Left cardiac atrium (tissue), 4 donors: ENCODE measurements at regions not wholly inside any gene's neighbourhood (a gene's known extent, or its start where the extent isn't known, plus 50 kb on each side); places are given as distances from the start of the nearest gene placed in this dataset.
"Not testable (repeated sequence)": the region's sequence is repeated elsewhere in the genome, so short reads cannot be mapped to it uniquely, and the experiment has no call there.

ENCODE experiments used
- ATAC-seq, 2 donors: fragments of 200-7000 bp; cut with Tn5 transposase; one replicate each; pipeline ENCODE4 v1.9.1; 2020; ENCODE audit warnings: mild to moderate bottlenecking in 2 of 2, moderate library complexity in 2 of 2
- DNase-seq: peaks from one replicate; pipeline ENCODE4 v3.0.0-alpha.2; 2020
- intact Hi-C, 2 donors: fragments of 100-400 bp; cut with DNase I; formaldehyde crosslinking; loops; one replicate each; pipeline versions ENCODE4 v1.14.1 to v1.15.1; 2022 to 2023
- donor health status: DM: no; HTN: yes; CAD: no.
- donor health status: DM: no; HTN: yes; CAD: no; lungs with severe emphysema.
- donor health status: DM: yes; HTN: yes; CAD: no.
- donor health status: Dilated cardiomyopathy.

GRCh38 chr7:138395763-138396162, 64.3 kb upstream of the TRIM24 start:
- intact Hi-C loops, result no loop called here
- DNase-seq (no peak), ATAC-seq (no peak)

DNA sequence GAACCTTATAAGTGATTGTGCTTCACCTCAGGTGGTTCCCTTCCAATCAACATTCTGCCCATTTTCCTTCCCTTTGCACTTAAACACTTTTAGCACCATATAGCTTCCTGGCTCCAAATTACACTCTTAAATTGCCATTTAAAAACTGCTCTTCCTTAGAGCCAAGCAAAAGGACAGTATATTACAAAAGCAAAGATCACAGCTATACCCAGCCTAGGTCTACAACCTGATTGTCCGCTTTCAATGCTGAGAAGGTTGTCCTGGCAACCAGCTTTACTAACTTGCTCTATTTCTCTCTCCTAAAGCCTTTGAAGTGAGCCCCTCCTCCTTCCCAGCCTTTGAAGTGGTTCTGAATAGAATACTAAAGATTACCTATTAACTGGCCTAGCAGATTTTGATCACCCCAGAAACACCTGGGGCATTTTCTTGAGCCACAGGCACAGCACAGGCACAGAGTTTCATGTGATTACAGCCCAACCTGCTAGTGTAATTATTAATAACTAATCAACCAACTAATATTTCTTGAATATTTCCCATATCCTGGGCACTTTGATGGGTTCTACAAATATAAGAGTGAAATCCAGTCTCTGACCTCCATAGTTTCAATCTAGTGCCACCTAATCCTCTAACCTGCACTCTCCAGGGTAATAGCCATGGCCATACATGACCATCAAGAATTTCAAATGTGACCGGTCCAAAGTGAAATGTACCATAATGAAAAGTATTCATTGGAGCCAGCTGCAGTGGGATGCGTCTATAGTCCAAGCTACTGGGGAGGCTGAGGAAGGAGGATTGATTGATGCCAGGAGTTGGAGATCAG, 63.6 kb upstream of the TRIM24 start:
- ATAC-seq (no peak), DNase-seq (no peak)
- intact Hi-C loops, result no loop called here

DNA sequence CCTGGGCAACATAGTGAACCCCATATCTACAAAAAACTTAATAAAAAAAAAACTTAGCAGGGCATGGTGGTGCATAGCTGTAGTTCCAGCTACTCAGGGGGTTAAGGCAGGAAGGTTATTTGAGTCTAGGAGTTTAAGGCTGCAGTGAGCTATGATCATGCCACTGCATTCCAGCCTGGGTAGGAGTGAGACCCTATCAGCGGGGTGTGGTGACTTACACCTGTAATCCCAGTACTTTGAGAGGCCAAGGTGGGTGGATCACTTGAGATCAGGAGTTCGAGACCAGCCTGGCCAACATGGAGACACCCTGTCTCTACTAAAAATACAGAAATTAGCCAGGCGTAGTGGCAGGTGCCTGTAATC, 63.0 kb upstream of the TRIM24 start:
- intact Hi-C loops, DNase-seq, ATAC-seq: not testable (repeated sequence)

GRCh38 chr7:138398857-138399256, 61.2 kb upstream of the TRIM24 start:
- ATAC-seq, result no peak
- DNase-seq, result no peak
- intact Hi-C loops, result no loop called here

GRCh38 chr7:138400400-138400886, 59.6 kb upstream of the TRIM24 start:
- ATAC-seq, result no peak
- intact Hi-C loops, result no loop called here

GRCh38 chr7:138402749-138403148, 57.3 kb upstream of the TRIM24 start:
- DNase-seq (no peak), ATAC-seq (no peak)
- intact Hi-C loops, result no loop called here

More at GRCh38 chr7:138400400-138400886, 59.6 kb upstream of the TRIM24 start:
- DNase-seq, result no peak

DNA sequence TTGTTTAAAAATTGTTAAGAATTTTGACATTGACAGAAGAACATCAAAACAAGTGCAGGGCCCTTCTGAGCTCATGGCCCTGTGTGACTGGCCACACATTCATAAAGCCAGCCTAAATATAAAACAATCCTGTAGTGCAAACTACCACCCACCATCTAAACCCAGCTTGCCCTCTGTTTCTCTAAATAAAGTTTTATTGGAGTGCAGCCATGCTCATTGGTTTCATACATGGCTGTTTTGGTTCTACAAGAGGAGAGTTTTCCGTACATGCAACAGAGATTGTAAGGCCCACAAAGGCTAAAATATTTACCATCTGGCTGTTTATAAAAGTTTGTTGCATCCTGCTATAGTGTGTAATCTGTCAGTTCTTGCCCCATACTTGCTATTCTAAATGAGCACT, 54.6 kb upstream of the TRIM24 start:
- intact Hi-C loops, result no loop called here
- no peak for DNase-seq
- ATAC-seq, result no peak

- intact Hi-C loops, result no loop called here
- DNase-seq (no peak), ATAC-seq (no peak)
These were observed 52.3 kb upstream of the TRIM24 start for GRCh38 chr7:138407792-138408191.
